ENCODE measurements at regions not wholly inside any gene's neighbourhood (a gene's known extent, or its start where the extent isn't known, plus 50 kb on each side); places are given as distances from the start of the nearest gene placed in this dataset.

- Histone ChIP-seq H4K20me1 (ENCODE audit: control insufficient read depth, insufficient read depth, low read length, poor library complexity, severe bottlenecking) (no peaks in the 10 kb centered on the region), H3K36me3 (replicated peaks in 1 of 2; ENCODE audit: control extremely low read depth in 1 of 2, control insufficient read depth in 1 of 2, extremely low read depth in 1 of 2, insufficient read depth in 2 of 2, low read length in 1 of 2) (no peaks in the 10 kb centered on the region), H3K27me3 (replicated peaks in 1 of 4; ENCODE audit: control extremely low read depth in 1 of 4, control insufficient read depth in 3 of 4, insufficient read depth in 4 of 4, low read length in 3 of 4) (no peaks in the 10 kb centered on the region), H2AFZ (ENCODE audit: insufficient read depth, low read depth, low read length, poor library complexity, severe bottlenecking) (no peak overlapping the region), H3K9me3 (ENCODE audit: control extremely low read depth in 1 of 3, control insufficient read depth in 2 of 3, insufficient read depth in 1 of 3, low read length in 2 of 3) (peaks cover 0 to 7% (median 3%) of the 10 kb centered on the region in 3 donors), H3K9ac (ENCODE audit: low read length) (no peak overlapping the region), H3K4me1 (ENCODE audit: control insufficient read depth in 2 of 2, insufficient read depth in 2 of 2, low read length in 2 of 2) (no peaks in the 10 kb centered on the region), H3K27ac (ENCODE audit: low read length in 2 of 2) (no peak overlapping the region), H3K4me2 (replicated peaks; ENCODE audit: low read depth, low read length, poor library complexity, severe bottlenecking) (no peak overlapping the region), H3K79me2 (ENCODE audit: control insufficient read depth, insufficient read depth, low read length) (no peaks in the 10 kb centered on the region), H3K4me3 (ENCODE audit: control extremely low read depth in 1 of 5, extremely low read depth in 1 of 5, insufficient read depth in 1 of 5, low read depth in 2 of 5, low read length in 4 of 5) (no peak overlapping the region)
- ChIA-PET POLR2A (no interaction called here), CTCF (no interaction called here)
- DNase-seq (no peak), ATAC-seq (ENCODE audit: low read depth) (no peak)
- no peak overlapping the region for H3K27ac Mint-ChIP-seq
- intact Hi-C loops (cut with micrococcal nuclease) = no loop called here
- H3K4me1 Mint-ChIP-seq = no peaks in the 10 kb centered on the region
- H3K27me3 Mint-ChIP-seq = peaks cover 17% of the 10 kb centered on the region
- TF ChIP-seq, protein P1, sequence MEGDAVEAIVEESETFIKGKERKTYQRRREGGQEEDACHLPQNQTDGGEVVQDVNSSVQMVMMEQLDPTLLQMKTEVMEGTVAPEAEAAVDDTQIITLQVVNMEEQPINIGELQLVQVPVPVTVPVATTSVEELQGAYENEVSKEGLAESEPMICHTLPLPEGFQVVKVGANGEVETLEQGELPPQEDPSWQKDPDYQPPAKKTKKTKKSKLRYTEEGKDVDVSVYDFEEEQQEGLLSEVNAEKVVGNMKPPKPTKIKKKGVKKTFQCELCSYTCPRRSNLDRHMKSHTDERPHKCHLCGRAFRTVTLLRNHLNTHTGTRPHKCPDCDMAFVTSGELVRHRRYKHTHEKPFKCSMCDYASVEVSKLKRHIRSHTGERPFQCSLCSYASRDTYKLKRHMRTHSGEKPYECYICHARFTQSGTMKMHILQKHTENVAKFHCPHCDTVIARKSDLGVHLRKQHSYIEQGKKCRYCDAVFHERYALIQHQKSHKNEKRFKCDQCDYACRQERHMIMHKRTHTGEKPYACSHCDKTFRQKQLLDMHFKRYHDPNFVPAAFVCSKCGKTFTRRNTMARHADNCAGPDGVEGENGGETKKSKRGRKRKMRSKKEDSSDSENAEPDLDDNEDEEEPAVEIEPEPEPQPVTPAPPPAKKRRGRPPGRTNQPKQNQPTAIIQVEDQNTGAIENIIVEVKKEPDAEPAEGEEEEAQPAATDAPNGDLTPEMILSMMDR (IDR thresholded peaks at IDR 0.05) = no peak
- no peak overlapping the region for H3K4me3 Mint-ChIP-seq
- peaks cover 7% of the 10 kb centered on the region for H3K9me3 Mint-ChIP-seq (ENCODE audit: insufficient read depth)
Measured at GRCh38 chr5:67577424-67577823, 380.8 kb upstream of the CD180 start.

DNA sequence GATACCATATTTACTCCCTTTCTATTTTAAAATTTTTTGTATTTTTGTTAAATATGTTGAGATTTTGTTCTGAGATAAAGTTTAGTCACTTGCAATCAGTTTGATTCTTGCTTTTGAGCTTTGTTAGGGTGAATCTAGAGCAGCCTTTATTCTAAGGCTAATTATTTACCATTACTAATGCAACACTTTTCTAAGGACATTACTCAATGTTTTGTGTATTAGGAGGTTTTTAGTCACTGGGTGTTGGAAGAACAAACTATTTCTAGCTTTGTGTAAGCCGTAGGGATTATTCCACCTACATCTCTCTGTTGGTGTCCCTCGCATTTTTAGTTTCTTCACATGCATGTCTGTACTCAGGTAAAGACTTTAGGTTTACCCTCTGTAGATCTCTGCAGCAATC is 379.5 kb upstream of the CD180 start:
- Histone ChIP-seq H2AFZ (ENCODE audit: insufficient read depth, low read depth, low read length, poor library complexity, severe bottlenecking) (no peak overlapping the region), H3K4me3 (ENCODE audit: control extremely low read depth in 1 of 5, extremely low read depth in 1 of 5, insufficient read depth in 1 of 5, low read depth in 2 of 5, low read length in 4 of 5) (no peak overlapping the region), H3K4me2 (replicated peaks; ENCODE audit: low read depth, low read length, poor library complexity, severe bottlenecking) (no peak overlapping the region), H3K79me2 (ENCODE audit: control insufficient read depth, insufficient read depth, low read length) (no peaks in the 10 kb centered on the region), H3K9me3 (ENCODE audit: control extremely low read depth in 1 of 3, control insufficient read depth in 2 of 3, insufficient read depth in 1 of 3, low read length in 2 of 3) (peaks cover 0 to 7% (median 3%) of the 10 kb centered on the region in 3 donors), H3K27ac (ENCODE audit: low read length in 2 of 2) (no peak overlapping the region), H3K27me3 (replicated peaks in 1 of 4; ENCODE audit: control extremely low read depth in 1 of 4, control insufficient read depth in 3 of 4, insufficient read depth in 4 of 4, low read length in 3 of 4) (no peaks in the 10 kb centered on the region), H3K4me1 (ENCODE audit: control insufficient read depth in 2 of 2, insufficient read depth in 2 of 2, low read length in 2 of 2) (no peaks in the 10 kb centered on the region), H3K9ac (ENCODE audit: low read length) (no peak overlapping the region), H3K36me3 (replicated peaks in 1 of 2; ENCODE audit: control extremely low read depth in 1 of 2, control insufficient read depth in 1 of 2, extremely low read depth in 1 of 2, insufficient read depth in 2 of 2, low read length in 1 of 2) (no peaks in the 10 kb centered on the region), H4K20me1 (ENCODE audit: control insufficient read depth, insufficient read depth, low read length, poor library complexity, severe bottlenecking) (no peaks in the 10 kb centered on the region)
- DNase-seq (no peak), ATAC-seq (ENCODE audit: low read depth) (no peak)
- intact Hi-C loops (cut with micrococcal nuclease) = no loop called here
- 94% methylated on average over 2 of the region's 2 CpGs for WGBS (ENCODE audit: insufficient coverage)
- Mint-ChIP-seq H3K4me1 (no peaks in the 10 kb centered on the region), H3K27ac (no peak overlapping the region), H3K9me3 (ENCODE audit: insufficient read depth) (peaks cover 7% of the 10 kb centered on the region), H3K4me3 (no peak overlapping the region), H3K27me3 (peaks cover 17% of the 10 kb centered on the region)
- ChIA-PET POLR2A (no interaction called here), CTCF (no interaction called here)
- no peak for TF ChIP-seq EZH2 (IDR thresholded peaks at IDR 0.05; ENCODE audit: borderline replicate concordance, insufficient read depth, low read depth, low read length, poor library complexity, severe bottlenecking)
- TF ChIP-seq, protein P1 (IDR thresholded peaks at IDR 0.05) = no peak

All from B cell (primary cell).